Thyroid gland (tissue), 4 donors: ENCODE measurements at regions not wholly inside any gene's neighbourhood (a gene's known extent, or its start where the extent isn't known, plus 50 kb on each side); places are given as distances from the start of the nearest gene placed in this dataset.

ENCODE experiments used
- CTCF ChIP-seq, 6 experiments: fragments of 200-600 bp in 3 of 6; fragments of 450-650 bp in 3 of 6; sonication (generic) in 3 of 6; IDR thresholded peaks; one replicate each; pipeline ENCODE4 v1.5.1; 2016 to 2019; ENCODE audit warnings: antibody characterized with exemption in 6 of 6, mild to moderate bottlenecking in 2 of 6, inconsistent platforms in 1 of 6, moderate library complexity in 1 of 6
- POLR2A ChIP-seq, 2 donors: fragments of 450-650 bp; IDR thresholded peaks; one replicate each; pipeline ENCODE4 v1.6.1; 2017; ENCODE audit warnings: antibody characterized with exemption in 2 of 2, mild to moderate bottlenecking in 2 of 2, moderate library complexity in 1 of 2

DNA sequence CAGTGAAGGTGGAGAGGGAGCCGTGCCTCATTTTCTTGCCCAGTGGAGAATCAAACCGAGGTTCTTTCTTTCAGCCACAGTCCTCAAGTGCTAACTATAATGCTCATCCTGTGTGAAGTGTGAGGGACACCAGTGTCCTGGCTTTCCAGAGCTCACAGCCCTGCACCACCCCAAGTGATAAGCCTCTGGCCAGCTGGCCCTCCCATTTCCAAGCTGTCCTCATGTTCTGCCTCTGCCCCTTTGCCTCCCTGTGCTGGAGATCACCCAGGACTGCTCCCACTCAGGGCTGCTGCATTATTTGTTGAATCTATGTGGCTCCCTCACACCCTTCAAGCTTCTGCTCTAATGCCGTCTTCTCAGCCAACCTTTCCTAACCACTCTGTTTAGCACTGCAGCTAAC, 224.5 kb upstream of the TUT7 start:
- TF ChIP-seq POLR2A (IDR thresholded peaks at IDR 0.05) (no peak), CTCF (IDR thresholded peaks at IDR 0.05) (no peak)
